OCI-LY7 (cell line): ENCODE measurements at regions not wholly inside any gene's neighbourhood (a gene's known extent, or its start where the extent isn't known, plus 50 kb on each side); places are given as distances from the start of the nearest gene placed in this dataset.

Source experiments
- BruUV-seq: library from RNA; stranded (reverse); fragments of 400-500 nt; replicated peaks from 2 replicates; lab custom pipeline; 2021; lab: Mats Ljungman, UMichigan
- CTCF ChIA-PET: fragments of 300-600 bp; sonication (Branson Sonifier 250); formaldehyde crosslinking; loops from one replicate; lab custom pipeline; 2022; ENCODE audit warnings: antibody characterized with exemption; ENCODE audit not compliant: unreplicated experiment; lab: Charles Lee
- POLR2A ChIA-PET: fragments of 300-600 bp; sonication (Branson Sonifier 250); formaldehyde crosslinking; loops from one replicate; lab custom pipeline; 2022; ENCODE audit warnings: antibody characterized with exemption; lab: Charles Lee
- DNase-seq: peaks from one replicate; pipeline ENCODE4 v3.0.0-alpha.2; 2015; ENCODE audit warnings: low spot score
- H2AFZ ChIP-seq: fragments of 200-600 bp; sonication (generic), shearing (Covaris generic); 2 replicates; pipeline ENCODE4 v1.6.1; 2014; ENCODE audit warnings: mild to moderate bottlenecking, antibody characterized with exemption, low read length, moderate library complexity
- H3K27ac ChIP-seq: fragments of 200-600 bp; sonication (generic); 2 replicates; pipeline ENCODE4 v1.5.1; 2014; ENCODE audit warnings: mixed run types, low read depth, mild to moderate bottlenecking, moderate library complexity, low read length, inconsistent platforms; ENCODE audit not compliant: poor library complexity, severe bottlenecking
- H3K36me3 ChIP-seq: fragments of 200-600 bp; sonication (generic); 2 replicates; pipeline ENCODE4 v1.6.1; 2014; ENCODE audit warnings: mild to moderate bottlenecking, antibody characterized with exemption, low read length, moderate library complexity, mixed read lengths; ENCODE audit not compliant: insufficient read depth
- H3K4me1 ChIP-seq: fragments of 200-600 bp; sonication (generic); 2 replicates; pipeline ENCODE4 v1.5.1; 2014; ENCODE audit warnings: mild to moderate bottlenecking, low read length; ENCODE audit not compliant: insufficient read depth, poor library complexity, severe bottlenecking
- H3K4me2 ChIP-seq: fragments of 200-600 bp; sonication (generic); 2 replicates; pipeline ENCODE4 v1.6.1; 2014; ENCODE audit warnings: mild to moderate bottlenecking, low read length
- H3K4me3 ChIP-seq: fragments of 200-600 bp; sonication (generic); 2 replicates; pipeline ENCODE4 v1.5.1; 2014; ENCODE audit warnings: mild to moderate bottlenecking, low read depth, low read length; ENCODE audit not compliant: poor library complexity, severe bottlenecking
- H3K79me2 ChIP-seq: fragments of 200-600 bp; sonication (generic); 2 replicates; pipeline ENCODE4 v1.6.1; 2016; ENCODE audit warnings: low read depth, mild to moderate bottlenecking, low read length, moderate library complexity, mixed read lengths; ENCODE audit not compliant: insufficient read depth
- H3K9me2 ChIP-seq: fragments of 200-600 bp; sonication (generic); 2 replicates; pipeline ENCODE4 v1.6.1; 2016; ENCODE audit warnings: mild to moderate bottlenecking, low read length, mixed read lengths; ENCODE audit not compliant: insufficient read depth
- H3K9me3 ChIP-seq: fragments of 200-600 bp; sonication (generic); 2 replicates; pipeline ENCODE4 v1.6.1; 2014; ENCODE audit warnings: mild to moderate bottlenecking, mixed run types, low read length, mixed read lengths
- H4K20me1 ChIP-seq: fragments of 200-600 bp; sonication (generic); 2 replicates; pipeline ENCODE4 v1.6.1; 2014; ENCODE audit warnings: mild to moderate bottlenecking, antibody characterized with exemption, low read length, moderate library complexity, mixed read lengths; ENCODE audit not compliant: insufficient read depth
- CTCF ChIP-seq: fragments of 200-600 bp; sonication (generic); conservative IDR thresholded peaks from 2 replicates; pipeline ENCODE4 v1.5.1; 2014; ENCODE audit warnings: mild to moderate bottlenecking, antibody characterized with exemption, low read length, moderate library complexity, mixed read lengths
- EZH2phosphoT487 ChIP-seq: fragments of 200-600 bp; sonication (generic); IDR thresholded peaks from 2 replicates; pipeline ENCODE4 v1.6.1; 2018; ENCODE audit warnings: low read depth, borderline replicate concordance, mild to moderate bottlenecking, mixed run types, antibody characterized with exemption, low read length, moderate library complexity, mixed read lengths
- intact Hi-C: fragments of 100-400 bp; cut with micrococcal nuclease; formaldehyde crosslinking; loops from one replicate; pipeline ENCODE4 v1.10.0; 2022; ENCODE audit not compliant: unreplicated experiment

- Histone ChIP-seq H3K36me3 (no peaks in the 10 kb centered on the region), H4K20me1 (no peaks in the 10 kb centered on the region), H3K9me2 (no peaks in the 10 kb centered on the region), H3K4me2 (no peak overlapping the region), H3K27ac (no peak overlapping the region), H2AFZ (no peak overlapping the region), H3K9me3 (no peaks in the 10 kb centered on the region), H3K4me3 (no peak overlapping the region), H3K4me1 (no peaks in the 10 kb centered on the region), H3K79me2 (no peaks in the 10 kb centered on the region)
- BruUV-seq: no TSS peak
- TF ChIP-seq CTCF (no peak), EZH2phosphoT487 (no peak)
- no peak for DNase-seq
- intact Hi-C loops: no loop called here
- CTCF ChIA-PET: no interaction called here
- POLR2A ChIA-PET: no interaction called here
These were observed 57.9 kb downstream of the FOXL3 start for GRCh38 chr7:347644-348479.

- no peak for DNase-seq
- no peak overlapping the region for H3K27ac ChIP-seq
- no peaks in the 10 kb centered on the region for H3K4me1 ChIP-seq
- no peaks in the 10 kb centered on the region for H3K9me2 ChIP-seq
- H2AFZ ChIP-seq: no peak overlapping the region
- TF ChIP-seq CTCF (no peak), EZH2phosphoT487 (no peak)
- H4K20me1 ChIP-seq: no peaks in the 10 kb centered on the region
- intact Hi-C loops: no loop called here
- no peak overlapping the region for H3K4me2 ChIP-seq
- no TSS peak for BruUV-seq
- ChIA-PET POLR2A (no interaction called here), CTCF (no interaction called here)
- H3K36me3 ChIP-seq: no peaks in the 10 kb centered on the region
- H3K4me3 ChIP-seq: no peak overlapping the region
- H3K79me2 ChIP-seq: no peaks in the 10 kb centered on the region
- no peaks in the 10 kb centered on the region for H3K9me3 ChIP-seq
These were observed 58.5 kb downstream of the FOXL3 start for GRCh38 chr7:348480-348844.

DNA sequence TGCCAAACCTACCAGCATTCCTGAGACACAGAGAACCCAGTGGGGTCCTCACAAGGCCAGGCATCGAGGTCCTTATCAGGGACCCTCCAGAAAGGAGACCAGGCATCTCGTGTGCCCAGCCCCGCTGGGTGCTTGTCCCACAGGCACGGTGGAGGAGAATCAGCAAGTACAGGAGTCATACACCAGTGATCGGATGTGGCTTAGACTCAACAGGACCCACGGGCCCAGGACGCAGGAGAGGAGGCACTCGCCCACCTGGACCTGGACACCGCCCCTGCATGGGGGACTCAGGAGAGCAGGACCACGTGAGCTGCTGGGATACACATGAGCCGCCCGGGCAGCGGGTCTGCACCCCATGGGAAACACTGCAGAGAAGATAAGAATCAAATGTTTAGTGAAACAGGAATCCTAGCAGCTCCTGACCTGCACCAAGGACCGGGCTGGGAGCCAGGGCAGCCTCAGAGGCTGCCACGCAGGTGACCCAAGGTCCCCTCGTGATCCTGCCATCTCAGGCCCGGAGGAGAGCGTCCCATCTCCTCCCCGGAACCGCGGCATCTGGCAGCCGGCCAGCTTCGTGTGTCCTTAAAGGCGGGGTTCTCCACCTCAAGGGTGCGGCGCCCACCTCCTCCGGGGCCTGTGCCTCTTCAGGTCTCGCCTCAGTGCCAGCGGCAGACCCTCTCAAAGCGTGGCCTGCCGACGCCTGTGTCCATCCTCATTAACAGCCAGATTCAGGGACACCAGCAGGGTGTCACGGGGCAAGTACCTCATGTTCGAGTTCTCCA, 59.2 kb downstream of the FOXL3 start:
- Histone ChIP-seq H3K27ac (no peak overlapping the region), H3K4me2 (no peak overlapping the region), H3K79me2 (no peaks in the 10 kb centered on the region), H3K9me3 (no peaks in the 10 kb centered on the region), H3K4me1 (no peaks in the 10 kb centered on the region), H4K20me1 (no peaks in the 10 kb centered on the region), H2AFZ (no peak overlapping the region), H3K9me2 (no peaks in the 10 kb centered on the region), H3K4me3 (no peak overlapping the region), H3K36me3 (no peaks in the 10 kb centered on the region)
- POLR2A ChIA-PET: no interaction called here
- no TSS peak for BruUV-seq
- DNase-seq: no peak
- CTCF ChIA-PET: no interaction called here
- intact Hi-C loops: no loop called here
- TF ChIP-seq EZH2phosphoT487 (no peak), CTCF (no peak)
